ENCODE measurements at regions not wholly inside any gene's neighbourhood (a gene's known extent, or its start where the extent isn't known, plus 50 kb on each side); places are given as distances from the start of the nearest gene placed in this dataset.

- TF ChIP-seq CTCF (IDR thresholded peaks at IDR 0.05 in 8 of 11, conservative IDR thresholded peaks at IDR 0.05 in 3 of 11): no peak
- TF ChIP-seq POLR2A (IDR thresholded peaks at IDR 0.05): no peak
- TF ChIP-seq POLR2AphosphoS5 (IDR thresholded peaks at IDR 0.05): no peak
Measured at GRCh38 chr16:59701963-59702930, 968.1 kb upstream of the GOT2 start.
